Stimulated activated naive CD8-positive, alpha-beta T cell treated with anti-CD3 and anti-CD28 coated beads, Interleukin-15, Interleukin-2, amounts not matched to agents 100 ng/mL and 50 ng/mL, for 24 hours (primary cell): ENCODE measurements at regions not wholly inside any gene's neighbourhood (a gene's known extent, or its start where the extent isn't known, plus 50 kb on each side); places are given as distances from the start of the nearest gene placed in this dataset.

Experiments used
- H3K27ac Mint-ChIP-seq: one replicate; pipeline ENCODE4 v1.8.0; 2021; ENCODE audit warnings: mild to moderate bottlenecking, mixed read lengths
- H3K27me3 Mint-ChIP-seq: one replicate; pipeline ENCODE4 v1.8.0; 2021; ENCODE audit warnings: mixed read lengths
- H3K36me3 Mint-ChIP-seq: one replicate; pipeline ENCODE4 v1.8.0; 2021; ENCODE audit warnings: low read depth, mixed read lengths
- H3K4me1 Mint-ChIP-seq: one replicate; pipeline ENCODE4 v1.8.0; 2021; ENCODE audit warnings: low read depth, mixed read lengths
- H3K4me3 Mint-ChIP-seq: one replicate; pipeline ENCODE4 v1.8.0; 2021; ENCODE audit warnings: mild to moderate bottlenecking, mixed read lengths
- H3K9me3 Mint-ChIP-seq: one replicate; pipeline ENCODE4 v1.8.0; 2021; ENCODE audit warnings: mixed read lengths

DNA sequence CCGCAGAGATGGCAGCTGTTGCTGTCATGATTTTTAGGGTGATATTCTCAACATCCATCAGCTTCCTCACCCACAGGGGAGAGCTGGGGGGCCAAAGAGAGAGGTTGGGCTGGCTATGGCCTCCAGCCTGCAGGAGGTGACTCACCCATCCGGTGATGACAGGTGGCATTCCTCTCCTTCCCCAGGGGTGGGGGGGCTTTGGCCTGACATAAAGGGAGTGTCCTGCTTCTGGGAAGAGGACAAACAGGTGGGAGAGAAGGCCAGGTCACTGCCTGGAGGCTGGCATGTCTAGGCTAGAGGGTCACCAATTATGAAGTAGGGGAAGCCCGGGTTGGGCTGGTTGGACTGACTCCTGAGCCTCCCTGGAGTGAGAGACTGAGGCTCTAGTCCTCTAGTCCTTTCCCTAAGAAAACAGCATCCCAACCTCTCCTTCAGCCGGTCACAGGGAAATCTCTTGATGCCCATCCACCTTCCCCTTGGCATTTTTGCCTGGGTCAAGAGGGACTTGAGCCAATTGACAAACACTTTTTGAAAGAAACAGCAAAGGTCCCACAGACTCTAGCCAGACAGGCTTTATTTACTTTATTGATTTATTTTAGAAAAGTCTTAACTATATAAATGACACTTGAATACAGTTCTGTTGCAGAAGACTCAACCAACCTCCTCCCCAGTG is 79.8 kb upstream of the ZNF716 start:
- Mint-ChIP-seq H3K27me3 (no peaks in the 10 kb centered on the region), H3K4me1 (no peaks in the 10 kb centered on the region), H3K4me3 (no peak overlapping the region), H3K27ac (no peak overlapping the region), H3K36me3 (no peaks in the 10 kb centered on the region), H3K9me3 (peaks cover 31% of the 10 kb centered on the region)

DNA sequence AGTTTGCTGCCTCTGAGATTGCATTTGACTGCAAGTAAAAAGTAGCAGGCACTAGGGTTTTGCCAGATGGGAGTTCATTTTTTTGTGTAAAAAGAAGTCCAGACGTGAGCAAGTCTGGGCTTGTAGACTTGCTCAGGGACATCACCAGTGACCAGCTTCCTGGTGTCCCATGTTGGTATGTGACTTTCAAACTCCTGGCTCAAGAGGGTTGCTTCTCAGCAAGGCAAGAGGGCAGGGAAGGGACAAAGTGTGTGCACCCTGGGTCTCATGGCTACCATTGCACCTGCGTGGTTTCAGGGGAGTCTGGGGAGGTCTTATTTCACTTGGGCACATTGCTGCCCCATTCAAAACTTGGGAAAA is 79.3 kb upstream of the ZNF716 start:
- Mint-ChIP-seq H3K27me3 (no peaks in the 10 kb centered on the region), H3K27ac (no peak overlapping the region), H3K4me3 (no peak overlapping the region)

DNA sequence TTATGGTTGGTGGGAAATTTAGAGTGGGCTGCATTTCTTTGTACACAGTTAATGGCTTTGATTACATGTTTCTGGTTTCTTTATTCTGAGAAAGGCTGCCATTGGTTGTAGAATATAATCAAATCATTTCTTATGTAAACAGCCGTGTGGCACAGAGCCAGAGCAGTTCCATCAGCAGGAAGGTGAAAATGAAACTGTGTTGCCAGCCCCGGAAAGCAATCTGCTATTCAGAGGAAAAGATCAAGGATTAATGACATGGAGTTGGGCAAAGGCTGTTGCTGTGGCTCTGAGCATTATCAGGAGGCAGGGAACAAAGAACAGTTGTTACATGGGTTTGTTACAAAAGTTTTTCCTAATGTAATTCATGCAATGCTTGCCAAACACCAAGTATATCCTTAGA is 74.2 kb upstream of the ZNF716 start:
- H3K36me3 Mint-ChIP-seq, result no peaks in the 10 kb centered on the region
- H3K27me3 Mint-ChIP-seq, result no peaks in the 10 kb centered on the region
- no peak overlapping the region for H3K27ac Mint-ChIP-seq
- no peaks in the 10 kb centered on the region for H3K4me1 Mint-ChIP-seq
- no peak overlapping the region for H3K4me3 Mint-ChIP-seq
- H3K9me3 Mint-ChIP-seq, result peaks cover 34% of the 10 kb centered on the region

More for the DNA sequence above, 79.3 kb upstream of the ZNF716 start:
- no peaks in the 10 kb centered on the region for H3K36me3 Mint-ChIP-seq
- peaks cover 32% of the 10 kb centered on the region for H3K9me3 Mint-ChIP-seq
- no peaks in the 10 kb centered on the region for H3K4me1 Mint-ChIP-seq

DNA sequence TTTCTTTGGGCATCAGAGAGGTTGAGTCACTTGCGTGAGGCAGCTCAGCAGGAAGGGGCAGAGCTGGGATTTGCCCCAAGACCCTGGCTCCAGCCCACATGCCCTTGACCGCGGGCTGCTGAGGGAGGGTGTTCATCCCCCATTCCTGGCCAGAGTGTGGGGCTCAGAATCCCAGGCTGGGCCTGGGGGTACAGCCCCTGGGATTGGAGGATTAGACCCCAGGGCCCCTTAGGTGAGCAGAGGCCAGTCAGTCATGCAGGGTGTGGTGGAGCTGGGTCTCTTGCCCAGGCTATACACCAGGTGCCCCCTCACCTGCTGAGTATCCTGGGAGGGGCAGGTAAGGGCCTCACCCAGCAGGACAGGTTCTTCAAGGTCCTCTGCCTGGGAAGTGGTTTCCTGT is 68.4 kb upstream of the ZNF716 start:
- no peaks in the 10 kb centered on the region for H3K36me3 Mint-ChIP-seq
- no peaks in the 10 kb centered on the region for H3K27me3 Mint-ChIP-seq
- no peak overlapping the region for H3K4me3 Mint-ChIP-seq
- H3K27ac Mint-ChIP-seq, result no peak overlapping the region
- H3K4me1 Mint-ChIP-seq, result no peaks in the 10 kb centered on the region
- peaks cover 14% of the 10 kb centered on the region for H3K9me3 Mint-ChIP-seq

DNA sequence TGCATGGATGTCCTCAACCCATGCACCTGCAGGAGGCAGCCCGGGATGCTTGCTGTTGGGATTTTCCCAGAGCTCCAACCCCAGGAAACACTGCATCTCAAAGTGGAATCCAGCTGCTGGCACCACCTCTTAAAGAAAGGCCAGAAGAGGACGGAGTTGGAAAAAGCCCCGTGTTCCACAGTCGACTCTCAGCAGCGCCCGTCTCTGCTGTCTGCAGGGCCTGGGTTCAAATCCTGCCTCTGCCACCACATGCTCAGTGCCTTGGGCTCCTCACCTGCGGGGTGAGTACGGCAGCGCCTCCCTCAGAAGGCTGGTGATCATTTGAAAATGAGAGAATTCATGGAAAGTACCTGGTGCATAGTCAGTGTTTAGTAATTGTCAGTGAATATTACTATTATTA is 65.6 kb upstream of the ZNF716 start:
- Mint-ChIP-seq H3K27me3 (no peaks in the 10 kb centered on the region), H3K4me1 (no peaks in the 10 kb centered on the region), H3K27ac (no peak overlapping the region), H3K9me3 (peaks cover 14% of the 10 kb centered on the region), H3K36me3 (no peaks in the 10 kb centered on the region), H3K4me3 (no peak overlapping the region)

DNA sequence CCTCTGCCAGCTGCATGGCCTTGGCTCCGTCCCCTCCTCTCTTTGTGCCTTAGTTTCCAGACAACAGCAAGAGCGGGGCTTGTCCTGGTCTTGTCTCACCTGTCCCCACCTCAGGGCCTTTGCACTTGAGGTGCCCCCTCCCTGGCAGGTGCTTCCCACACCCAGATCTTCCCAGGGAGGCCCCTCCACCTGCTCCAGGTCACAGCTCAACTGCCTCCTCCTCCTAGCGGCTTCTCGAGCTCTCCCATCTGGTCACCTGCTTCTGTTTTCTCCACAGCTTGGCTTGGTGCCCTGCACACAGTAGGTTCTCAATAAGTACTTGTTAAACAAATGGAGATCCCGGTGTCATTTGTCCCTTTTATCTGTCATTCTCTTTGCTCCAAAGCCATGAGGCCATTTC is 64.3 kb upstream of the ZNF716 start:
- H3K9me3 Mint-ChIP-seq, result peaks cover 18% of the 10 kb centered on the region
- H3K4me1 Mint-ChIP-seq, result no peaks in the 10 kb centered on the region

DNA sequence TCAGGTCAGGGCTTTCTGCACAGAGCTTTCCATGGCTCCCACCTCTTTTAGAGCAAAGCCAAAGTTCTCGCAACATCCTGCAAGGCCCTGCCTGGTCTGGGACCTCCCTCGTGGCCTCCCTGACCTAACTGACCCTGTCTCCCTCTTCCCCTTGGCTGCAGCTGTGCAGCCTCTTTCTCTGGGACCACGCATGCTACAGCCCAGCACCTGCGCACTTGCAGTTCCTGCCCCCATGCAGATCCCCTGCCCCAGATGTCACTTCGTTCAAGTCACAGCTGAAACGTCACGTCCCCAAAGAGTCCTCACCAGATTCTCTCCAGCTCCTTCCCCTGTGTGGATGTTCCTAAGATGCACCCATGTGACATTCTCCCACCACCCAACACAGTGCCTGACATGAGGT is 61.2 kb upstream of the ZNF716 start:
- Mint-ChIP-seq H3K9me3 (peaks cover 12% of the 10 kb centered on the region), H3K36me3 (no peaks in the 10 kb centered on the region), H3K27me3 (no peaks in the 10 kb centered on the region), H3K4me3 (no peak overlapping the region), H3K27ac (no peak overlapping the region), H3K4me1 (no peaks in the 10 kb centered on the region)

More for the DNA sequence above, 64.3 kb upstream of the ZNF716 start:
- Mint-ChIP-seq H3K27ac (no peak overlapping the region), H3K27me3 (no peaks in the 10 kb centered on the region), H3K36me3 (no peaks in the 10 kb centered on the region), H3K4me3 (no peak overlapping the region)

DNA sequence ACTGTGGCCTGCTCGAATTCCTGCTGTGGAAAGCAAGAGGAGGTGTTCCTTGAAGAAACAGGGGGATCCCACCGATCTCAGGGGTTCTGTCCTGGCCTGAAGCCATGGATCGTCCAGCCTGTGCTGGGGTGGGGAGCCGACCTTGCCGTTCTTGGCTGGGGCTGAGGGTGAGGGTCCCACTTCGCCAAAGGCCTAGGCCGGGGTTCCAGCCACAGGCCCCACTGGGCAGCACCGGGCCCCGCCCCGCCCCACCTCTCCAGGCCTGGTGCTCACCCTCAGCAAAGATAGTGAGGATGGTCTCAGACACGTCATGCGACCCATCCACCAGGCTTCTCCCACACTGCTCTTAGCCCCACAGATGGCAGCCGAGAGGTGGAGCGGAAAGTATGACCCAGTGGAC is 51.4 kb upstream of the ZNF716 start:
- no peak overlapping the region for H3K4me3 Mint-ChIP-seq
- no peaks in the 10 kb centered on the region for H3K27me3 Mint-ChIP-seq
- no peaks in the 10 kb centered on the region for H3K4me1 Mint-ChIP-seq
- H3K27ac Mint-ChIP-seq, result no peak overlapping the region
- peaks cover 19% of the 10 kb centered on the region for H3K9me3 Mint-ChIP-seq
- no peaks in the 10 kb centered on the region for H3K36me3 Mint-ChIP-seq

DNA sequence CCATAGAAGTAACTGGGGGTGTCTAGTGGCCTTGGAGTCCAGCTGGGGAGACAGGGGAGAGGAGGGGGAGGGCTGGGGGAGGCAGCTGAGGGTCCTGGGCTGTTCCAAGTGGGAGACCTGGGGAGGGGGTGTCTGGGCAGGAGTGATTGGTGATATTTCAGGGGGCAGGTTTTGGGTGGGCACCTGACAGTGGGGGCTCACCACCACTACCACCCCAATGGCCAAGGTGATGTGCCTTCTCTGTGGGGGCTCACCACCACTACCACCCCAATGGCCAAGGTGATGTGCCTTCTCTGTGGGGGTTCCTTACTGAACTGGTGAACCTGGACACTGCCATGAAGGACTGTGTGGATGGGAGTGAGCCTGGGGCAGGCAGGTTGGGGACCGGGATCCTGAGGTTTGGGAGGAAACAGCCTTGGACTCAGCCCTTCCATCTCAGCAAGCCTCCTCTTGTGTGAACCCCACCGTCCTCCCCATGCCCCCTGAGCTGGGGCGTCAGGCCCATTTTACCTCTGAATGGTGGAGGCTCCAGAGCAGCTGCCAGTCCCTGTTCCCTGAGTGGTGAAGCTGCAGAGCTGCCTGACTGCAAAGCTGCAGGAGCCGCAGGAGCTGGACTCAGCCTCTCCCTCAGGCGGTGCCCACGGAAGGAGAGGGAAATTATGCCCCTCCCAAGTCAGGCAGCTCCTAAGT is 50.6 kb upstream of the ZNF716 start:
- H3K4me3 Mint-ChIP-seq, result no peak overlapping the region
- H3K9me3 Mint-ChIP-seq, result peaks cover 22% of the 10 kb centered on the region
- no peaks in the 10 kb centered on the region for H3K4me1 Mint-ChIP-seq
- H3K27me3 Mint-ChIP-seq, result no peaks in the 10 kb centered on the region
- H3K36me3 Mint-ChIP-seq, result no peaks in the 10 kb centered on the region
- H3K27ac Mint-ChIP-seq, result no peak overlapping the region

DNA sequence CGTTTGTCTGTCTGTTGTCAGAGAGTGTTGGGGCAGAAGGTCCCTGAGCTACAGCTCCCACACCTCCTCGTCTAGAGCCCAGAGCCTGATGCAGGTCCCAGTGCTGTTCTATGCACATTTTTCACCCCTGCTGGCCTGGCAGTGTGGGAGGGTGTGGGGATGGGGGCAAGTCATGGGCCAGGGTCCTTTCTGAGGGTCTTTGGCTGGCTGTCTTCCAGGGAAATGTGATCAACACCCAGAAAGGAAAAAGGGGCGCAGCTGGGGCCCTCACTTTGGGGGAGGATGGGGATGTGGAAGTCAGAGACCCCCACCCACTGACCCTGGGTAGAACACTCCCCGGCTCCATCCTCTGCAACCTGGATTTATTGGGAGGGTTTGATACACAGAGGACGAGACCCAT is 50.0 kb upstream of the ZNF716 start:
- H3K36me3 Mint-ChIP-seq, result no peaks in the 10 kb centered on the region
- H3K27ac Mint-ChIP-seq, result no peak overlapping the region
- no peaks in the 10 kb centered on the region for H3K27me3 Mint-ChIP-seq
- peaks cover 18% of the 10 kb centered on the region for H3K9me3 Mint-ChIP-seq
- no peak overlapping the region for H3K4me3 Mint-ChIP-seq
- no peaks in the 10 kb centered on the region for H3K4me1 Mint-ChIP-seq
